MM.1S (cell line): ENCODE measurements at regions not wholly inside any gene's neighbourhood (a gene's known extent, or its start where the extent isn't known, plus 50 kb on each side); places are given as distances from the start of the nearest gene placed in this dataset.

Experiments used
- CTCF ChIP-seq: fragments of 300-600 bp; sonication (generic); IDR thresholded peaks from 2 replicates; pipeline ENCODE4 v1.5.1; 2016; ENCODE audit warnings: antibody characterized with exemption, low read length, mixed read lengths
- EZH2phosphoT487 ChIP-seq: fragments of 300-600 bp; sonication (generic); IDR thresholded peaks from 2 replicates; pipeline ENCODE4 v1.6.1; 2018; ENCODE audit warnings: antibody characterized with exemption, low read length

- no peak for TF ChIP-seq EZH2phosphoT487
- no peak for TF ChIP-seq CTCF
Measured at GRCh38 chr9:23979491-23979890, 153.5 kb upstream of the ELAVL2 start.
